HUDEP-2 (cell line): ENCODE measurements at regions not wholly inside any gene's neighbourhood (a gene's known extent, or its start where the extent isn't known, plus 50 kb on each side); places are given as distances from the start of the nearest gene placed in this dataset.

ENCODE experiments used
- DNase-seq, 76 experiments: peaks; one replicate each; lab custom pipeline; 2025; ENCODE audit not compliant: unreplicated experiment in 76 of 76; lab: John Stamatoyannopoulos, UW

DNA sequence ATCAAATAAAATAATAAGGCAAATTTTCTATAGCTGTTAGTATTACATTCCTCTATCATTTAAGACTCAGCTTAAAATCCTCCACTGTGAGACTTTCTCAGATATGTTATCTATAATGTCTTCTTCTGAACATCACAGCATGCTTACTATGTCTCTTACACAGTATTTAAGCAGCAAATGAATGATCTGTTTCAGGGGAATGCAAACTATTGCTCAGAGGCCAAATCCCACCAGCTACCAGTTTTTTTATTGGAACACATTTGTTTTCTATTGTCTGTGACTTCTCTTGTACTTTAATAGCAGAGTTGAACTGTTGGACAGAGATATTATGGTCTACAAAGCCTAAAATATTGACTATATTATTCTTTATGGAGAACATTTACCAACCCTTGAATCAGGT lies 59.6 kb downstream of the C3orf38 start:
- DNase-seq = no peak

DNA sequence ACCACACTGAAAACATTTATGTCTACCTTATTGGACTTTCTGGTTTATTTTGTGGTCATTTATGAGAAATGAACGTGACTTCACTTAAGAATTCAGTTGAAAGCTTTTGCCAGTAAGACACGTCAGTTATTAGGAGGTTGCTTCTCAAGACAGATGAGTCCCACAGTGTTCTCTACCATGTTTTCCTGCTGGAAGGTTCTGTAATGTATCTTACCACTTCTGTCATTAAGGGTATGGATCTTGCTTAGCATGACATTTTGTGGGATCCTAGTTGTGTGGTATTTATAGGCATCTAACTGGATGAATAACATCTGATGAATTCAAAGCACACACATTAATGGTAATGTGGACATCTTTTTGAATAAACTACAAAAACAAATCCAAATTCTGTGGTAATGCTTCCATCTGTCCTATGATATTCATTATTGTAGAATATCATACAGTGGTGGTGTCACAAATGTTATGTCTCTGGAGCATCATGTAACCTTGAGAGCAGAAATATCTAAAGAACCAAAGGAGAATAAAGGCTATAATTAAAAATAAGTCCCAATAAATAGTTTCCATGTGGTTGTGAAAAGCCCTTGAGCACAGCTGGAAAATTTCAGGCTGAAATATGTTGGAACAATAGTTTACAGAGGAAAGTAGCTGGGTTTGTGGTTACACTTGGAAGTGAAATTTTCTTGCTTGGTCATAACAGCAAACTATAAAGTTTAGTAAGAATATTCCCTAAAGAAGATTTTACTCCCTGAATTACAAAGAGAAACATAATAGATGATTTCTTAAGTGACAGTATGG lies 61.5 kb downstream of the C3orf38 start:
- DNase-seq = no peak

DNA sequence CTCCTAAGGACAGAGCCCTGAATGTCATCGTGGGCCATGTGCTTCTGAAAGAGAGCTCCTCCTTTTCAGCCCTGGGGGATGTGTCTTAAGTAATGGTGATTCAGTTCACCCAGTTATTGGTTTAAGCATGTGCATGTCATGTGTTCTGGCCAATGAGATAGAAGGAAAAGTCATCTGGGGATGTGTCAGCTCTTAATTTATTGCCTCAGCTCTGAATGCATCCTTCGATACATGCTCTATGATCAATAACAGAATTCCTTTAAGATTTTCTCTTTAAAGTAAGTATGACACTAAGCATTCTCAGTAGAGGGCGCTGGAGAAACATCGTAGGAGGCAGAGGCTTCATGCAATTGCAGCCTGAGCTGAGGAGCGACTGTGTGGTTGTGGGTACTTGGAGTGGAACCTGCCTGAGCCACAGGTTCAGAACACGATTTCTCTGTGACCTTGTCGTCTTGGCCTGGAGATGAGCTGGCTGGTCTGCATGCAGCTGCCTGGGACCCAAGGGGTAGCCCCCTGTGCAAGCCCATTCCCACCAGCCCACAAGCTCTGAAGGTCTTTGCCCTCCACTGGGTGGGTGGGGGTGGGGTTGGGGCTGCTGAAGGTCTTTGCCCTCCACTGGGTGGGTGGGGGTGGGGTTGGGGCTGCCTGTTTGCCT lies 69.5 kb downstream of the C3orf38 start:
- peak in 42 of 76 experiments; percentile 1 to 72 (median 10) for DNase-seq

DNA sequence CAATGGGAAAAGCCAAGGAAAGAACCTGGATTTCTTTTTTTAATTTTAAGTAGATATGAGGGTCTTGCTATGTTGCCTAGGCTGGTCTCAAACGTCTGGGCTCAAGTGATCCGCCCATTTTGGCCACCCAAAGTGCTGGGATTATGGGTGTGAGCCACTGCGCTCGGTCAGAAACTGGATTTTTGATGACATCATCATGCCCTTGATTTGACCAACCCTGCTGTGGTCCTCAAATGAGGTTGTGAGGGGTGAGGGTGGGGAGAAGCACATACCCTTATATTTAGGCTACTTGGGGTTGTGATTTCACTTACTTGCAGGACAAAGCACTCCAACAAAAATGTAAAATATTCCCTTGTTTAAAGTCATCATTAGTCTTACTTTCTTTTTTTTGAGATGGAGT lies 70.4 kb downstream of the C3orf38 start:
- no peak for DNase-seq

GRCh38 chr3:88221726-88222125 lies 72.0 kb downstream of the C3orf38 start:
- no peak for DNase-seq

GRCh38 chr3:88222343-88222742 lies 72.6 kb downstream of the C3orf38 start:
- no peak for DNase-seq

- DNase-seq = no peak
Measured at GRCh38 chr3:88225326-88226008, 75.7 kb downstream of the C3orf38 start.

GRCh38 chr3:88226910-88227309 lies 77.2 kb downstream of the C3orf38 start:
- DNase-seq = no peak

DNA sequence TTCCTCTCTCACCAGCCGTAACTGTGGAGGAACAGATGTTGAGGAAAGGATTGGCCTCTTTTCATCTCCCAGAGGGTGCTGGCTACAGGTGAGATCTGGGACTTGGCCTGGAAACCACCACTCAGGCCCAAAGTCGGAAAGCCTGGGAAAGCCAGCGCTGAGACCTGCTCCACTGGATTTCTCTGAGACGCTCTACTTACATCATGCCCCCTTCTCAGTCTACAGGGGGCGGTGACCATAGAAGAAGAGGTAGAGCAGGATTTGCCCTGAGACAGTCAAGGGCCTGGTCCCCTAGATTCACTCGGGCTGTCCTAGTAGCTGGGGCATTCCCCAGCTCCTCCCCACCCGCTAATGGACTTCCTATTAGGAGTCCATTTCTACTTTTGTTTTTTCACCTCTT lies 80.9 kb downstream of the C3orf38 start:
- no peak for DNase-seq

- DNase-seq = no peak
Measured at GRCh38 chr3:88231207-88231606, 81.4 kb downstream of the C3orf38 start.

DNA sequence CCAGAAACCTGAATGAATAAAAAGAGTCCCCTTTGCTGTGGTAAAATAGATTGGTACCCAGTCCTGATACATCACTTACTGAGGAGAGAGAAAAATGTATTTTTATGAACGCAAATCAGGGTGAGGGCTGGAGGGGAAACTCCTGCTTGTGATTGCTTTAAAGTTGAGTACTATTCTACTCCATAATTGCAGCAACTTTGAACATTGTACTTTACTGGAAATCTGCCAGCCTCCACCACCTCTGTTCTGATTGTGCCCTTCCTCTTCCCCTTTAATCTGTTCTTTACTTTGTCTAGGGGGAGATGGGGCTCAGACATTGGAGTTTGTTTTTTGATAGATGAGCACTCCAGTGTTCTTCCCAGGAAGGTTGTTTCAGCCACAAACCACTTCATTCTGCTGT lies 81.9 kb downstream of the C3orf38 start:
- DNase-seq = no peak

GRCh38 chr3:88235102-88235501 lies 85.3 kb downstream of the C3orf38 start:
- DNase-seq = no peak

DNA sequence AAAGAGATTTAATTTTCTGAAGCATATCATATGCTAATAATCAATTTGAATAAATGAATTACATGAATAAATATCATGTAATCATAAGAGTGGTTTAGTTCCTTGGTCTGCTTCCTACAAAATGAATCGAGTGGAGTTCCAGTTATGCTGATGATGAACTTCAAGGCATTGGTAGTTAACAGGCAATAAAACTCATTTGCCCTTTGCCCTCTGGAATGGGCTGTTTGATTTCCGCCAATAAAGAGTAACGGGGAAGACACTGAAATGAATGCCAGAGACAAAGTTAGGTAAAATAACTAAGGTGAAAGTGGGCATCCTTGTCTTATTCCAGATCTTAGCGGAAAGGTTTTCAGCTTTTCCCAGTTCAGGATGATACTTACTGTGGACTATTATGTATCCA lies 90.1 kb downstream of the C3orf38 start:
- no peak for DNase-seq

DNA sequence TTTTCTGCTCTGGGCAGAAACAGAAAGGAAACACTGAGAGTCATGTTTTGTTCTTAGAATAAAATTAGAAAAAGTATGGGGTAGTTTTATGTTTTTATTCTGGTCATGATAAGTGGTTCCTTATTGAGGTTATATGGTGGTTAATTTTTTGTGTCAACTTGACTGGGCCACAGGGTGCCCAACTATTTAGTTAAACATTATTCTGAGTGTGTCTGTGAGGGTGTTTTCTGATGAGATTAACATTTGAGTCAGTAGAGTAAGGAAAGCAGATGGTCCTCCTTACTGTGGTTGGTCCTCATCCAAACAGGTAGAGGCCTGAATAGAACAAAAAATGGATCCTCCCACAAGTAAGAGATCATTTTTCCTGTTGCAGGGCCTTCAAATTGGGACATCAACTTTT lies 98.9 kb downstream of the C3orf38 start:
- DNase-seq = no peak

DNA sequence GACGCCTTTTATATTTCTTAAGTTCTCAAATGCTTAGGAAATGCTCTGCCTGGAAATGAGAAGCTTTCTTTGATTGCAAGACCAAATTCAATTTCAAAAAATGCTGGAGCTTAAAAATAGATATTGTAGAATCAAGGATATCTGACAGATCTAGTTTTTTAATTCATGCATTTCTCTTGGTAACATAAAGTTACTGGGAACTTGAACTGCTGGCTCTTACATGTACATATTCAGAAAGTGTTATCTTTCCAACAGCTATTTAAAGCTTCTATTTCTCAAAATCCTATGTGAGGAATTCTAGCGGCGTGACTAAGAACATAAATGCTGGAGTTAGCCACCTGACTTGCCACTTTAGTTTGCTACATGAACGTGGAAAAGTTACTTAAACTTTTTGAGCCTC lies 109.3 kb downstream of the C3orf38 start:
- no peak for DNase-seq

DNA sequence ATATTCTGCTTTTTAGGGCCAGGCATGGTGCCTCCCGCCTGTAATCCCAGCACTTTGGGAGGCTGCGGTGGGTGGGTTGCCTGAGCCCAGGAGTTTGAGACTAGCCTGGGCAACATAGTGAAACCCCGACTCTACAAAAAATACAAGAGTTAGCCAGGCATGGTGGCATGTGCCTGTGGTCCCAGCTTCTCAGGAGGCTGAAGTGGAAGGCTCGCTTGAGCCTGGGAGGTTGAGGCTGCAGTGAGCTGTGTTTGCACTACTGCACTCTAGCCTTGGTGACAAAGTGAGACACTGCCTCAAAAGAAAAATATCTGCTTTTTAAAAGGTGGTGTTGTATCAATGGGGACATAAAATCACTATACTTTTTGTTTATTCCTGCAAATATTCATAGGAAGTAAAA lies 112.8 kb downstream of the C3orf38 start:
- DNase-seq = no peak

DNA sequence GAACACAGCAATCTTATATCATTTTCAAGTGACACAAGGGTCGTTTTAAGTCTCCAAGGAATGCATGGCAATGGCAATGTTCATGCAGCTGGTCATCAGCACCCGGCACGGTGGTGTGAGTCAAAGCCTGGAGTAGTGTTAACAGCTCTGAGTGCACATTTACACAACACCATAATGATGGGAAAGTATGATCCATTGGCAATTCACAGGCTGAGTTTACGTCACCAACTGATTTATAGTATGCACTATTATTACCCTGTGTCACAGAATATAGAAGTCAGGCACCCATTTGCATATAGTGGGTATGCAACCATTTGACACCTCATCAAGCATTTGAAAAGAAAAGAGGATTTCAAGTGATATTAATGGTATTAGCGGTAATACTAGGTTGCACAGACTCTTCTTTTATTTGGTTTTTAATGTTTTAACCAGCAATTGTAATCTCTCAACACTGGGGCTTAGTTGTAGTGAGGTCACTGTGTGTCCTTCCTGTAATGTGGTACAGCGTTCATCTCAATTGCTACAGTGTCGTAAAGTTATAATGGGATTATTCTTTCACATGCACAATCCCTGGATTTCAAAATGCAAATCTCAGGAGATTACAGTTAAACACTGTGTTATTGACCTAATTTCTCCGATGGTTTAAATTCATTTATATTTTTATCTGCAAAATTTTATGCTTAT lies 113.8 kb downstream of the C3orf38 start:
- DNase-seq = no peak

DNA sequence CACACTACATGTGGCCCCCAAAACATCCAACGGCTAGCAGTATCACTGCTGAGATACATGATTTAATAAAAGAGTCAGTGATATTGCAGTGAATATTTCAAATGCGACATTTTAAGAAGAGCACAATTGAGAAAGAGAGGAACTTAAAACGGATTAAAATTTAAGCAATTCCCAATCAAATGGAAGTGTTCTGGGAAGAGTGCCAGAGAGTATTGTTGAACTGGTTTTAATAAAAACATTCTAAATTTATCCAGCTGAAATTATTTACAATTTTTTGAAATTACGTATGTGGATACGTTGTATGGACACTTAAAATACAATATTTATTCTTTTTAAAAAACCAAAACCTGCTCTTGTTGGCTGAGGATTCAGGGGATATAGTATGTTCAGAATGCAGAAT lies 117.7 kb downstream of the C3orf38 start:
- DNase-seq = no peak

DNA sequence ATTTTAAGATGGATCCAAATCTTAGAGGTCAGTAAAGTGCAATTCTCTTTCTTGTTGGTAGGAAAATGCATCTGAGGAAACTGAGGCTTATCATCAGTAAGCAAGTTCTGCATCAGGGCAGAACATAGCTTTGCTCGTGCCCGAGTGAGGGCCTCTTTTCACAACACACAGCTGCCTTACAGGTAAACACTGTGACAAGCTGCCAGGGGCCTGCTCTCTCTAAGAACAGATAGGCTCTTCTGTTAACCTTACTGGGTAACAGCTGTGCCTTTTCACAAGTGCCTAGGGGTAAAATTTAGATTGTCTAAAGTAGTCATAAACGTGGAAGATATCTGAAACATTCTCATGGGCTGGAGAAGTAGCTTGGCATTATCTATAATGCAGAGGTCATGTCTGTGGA lies 118.1 kb downstream of the C3orf38 start:
- DNase-seq = no peak

DNA sequence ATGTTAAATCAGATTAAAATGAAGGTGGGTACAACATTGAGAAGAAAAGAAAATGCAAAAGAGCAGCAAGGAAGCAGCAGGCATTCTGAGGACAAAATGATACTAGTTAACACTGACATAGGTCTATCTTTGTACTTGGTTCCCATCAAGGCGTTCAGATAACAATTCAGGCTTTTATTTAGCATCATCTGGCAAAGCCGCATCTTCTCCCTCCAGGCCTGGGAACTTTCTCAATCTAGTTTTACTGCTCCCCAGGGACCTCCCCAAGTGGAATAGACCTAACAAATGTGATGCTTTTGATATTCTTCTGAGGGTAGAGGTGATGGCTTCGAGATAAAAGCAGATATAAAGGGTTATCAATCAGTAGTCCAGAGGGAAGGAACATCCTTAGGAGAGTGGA lies 130.6 kb downstream of the C3orf38 start:
- DNase-seq = no peak

DNA sequence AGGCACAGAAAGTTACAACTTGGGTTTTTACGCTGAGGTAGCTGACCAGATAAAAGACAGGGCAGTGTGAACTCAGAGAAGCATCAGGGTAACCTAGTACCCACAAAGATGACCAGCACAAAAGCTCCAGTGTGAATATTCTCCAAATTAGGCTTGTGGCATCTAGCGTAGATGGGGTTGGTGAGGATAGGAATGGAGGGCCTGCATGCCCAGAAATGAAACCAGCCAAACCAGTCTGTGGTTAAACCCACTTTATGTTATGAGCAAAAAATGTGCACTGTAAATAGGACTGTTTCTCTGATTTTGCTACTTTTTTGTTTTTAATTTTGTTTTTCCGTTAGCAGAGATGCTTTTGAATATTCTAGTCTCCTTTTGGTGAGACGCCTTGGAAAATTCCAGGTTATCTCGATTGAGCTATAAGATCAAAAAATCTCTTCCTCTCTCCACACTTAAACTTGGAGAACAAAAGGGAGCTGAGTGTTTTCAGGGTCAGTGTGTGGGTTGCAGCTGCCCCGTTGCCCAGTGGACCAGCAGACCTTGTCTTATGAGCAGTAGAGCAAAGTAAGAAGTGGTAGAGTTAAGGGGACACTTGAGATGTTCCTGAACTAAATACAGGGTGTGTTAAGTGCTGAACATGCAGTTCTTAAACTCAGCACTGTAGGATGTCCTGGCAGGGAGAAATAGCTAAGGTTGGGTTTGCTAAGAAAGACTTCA lies 132.9 kb downstream of the C3orf38 start:
- DNase-seq = no peak
